Left colon (tissue), 2 donors: ENCODE measurements at regions not wholly inside any gene's neighbourhood (a gene's known extent, or its start where the extent isn't known, plus 50 kb on each side); places are given as distances from the start of the nearest gene placed in this dataset.

Experiments used
- ATAC-seq: fragments of 200-7000 bp; cut with Tn5 transposase; one replicate; pipeline ENCODE4 v1.9.1; 2020; ENCODE audit warnings: mild to moderate bottlenecking, moderate library complexity
- DNase-seq, 2 donors: peaks; one replicate each; pipeline ENCODE4 v3.0.0-alpha.2; 2020
- intact Hi-C, 2 donors: fragments of 100-400 bp; cut with DNase I in 1 of 2; cut with micrococcal nuclease in 1 of 2; formaldehyde crosslinking; loops; one replicate each; pipeline versions ENCODE4 v1.11.2 to v1.14.0; 2022; cut with DNase I, micrococcal nuclease
- donor health status: DM: no; HTN: no; CAD: no.
- donor health status: DM: yes; HTN: yes; CAD: no.

GRCh38 chr20:48171071-48171470 is 385.8 kb upstream of the SULF2 start:
- ATAC-seq (no peak), DNase-seq (no peak)
- intact Hi-C loops, result no loop called here

DNA sequence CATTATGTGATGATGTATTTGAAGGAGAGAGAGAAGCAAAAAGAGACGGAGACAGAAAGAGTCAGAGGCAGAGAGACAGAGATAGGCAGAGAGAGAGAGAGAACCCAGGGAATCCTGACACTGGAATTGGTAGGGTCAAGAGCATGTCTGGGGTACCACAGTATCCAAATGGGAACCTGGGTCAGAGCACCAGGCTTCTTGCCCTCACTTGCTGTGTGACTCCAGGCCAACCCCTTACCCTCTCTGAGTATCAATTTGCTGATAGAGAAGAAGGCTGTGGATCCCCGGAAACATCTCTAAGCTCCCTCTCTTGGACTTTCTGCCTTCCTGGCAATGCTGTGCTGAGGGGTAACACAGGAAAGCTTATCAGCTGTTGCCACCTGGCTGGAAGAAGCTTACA is 385.3 kb upstream of the SULF2 start:
- no peak for DNase-seq
- intact Hi-C loops, result no loop called here
- ATAC-seq, result no peak

DNA sequence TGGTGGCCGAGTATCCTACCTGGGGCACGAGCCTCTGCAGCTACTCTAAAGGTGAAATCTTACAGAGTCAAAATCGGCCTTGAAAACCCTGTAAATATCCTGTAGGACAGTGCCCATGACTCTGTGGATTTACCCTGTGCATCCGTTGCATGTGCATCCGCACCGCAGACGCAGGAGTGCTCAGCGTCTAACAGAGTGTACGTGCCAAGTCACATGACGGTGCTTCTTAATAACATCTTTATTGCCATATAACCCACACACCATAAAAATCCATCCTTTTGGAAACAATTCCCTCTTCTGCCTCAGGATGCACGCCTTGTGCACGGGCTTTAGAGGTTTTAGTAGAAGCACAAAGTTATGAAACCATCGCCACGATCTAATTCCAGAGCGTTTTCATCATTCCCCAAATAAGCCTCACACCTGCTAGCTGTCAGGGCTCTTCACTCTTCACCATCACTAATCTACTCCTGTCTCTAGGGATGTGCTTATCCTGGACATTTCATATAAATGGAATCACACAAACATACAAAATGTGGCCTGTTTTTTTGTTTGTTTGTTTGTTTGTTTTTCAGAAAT is 384.5 kb upstream of the SULF2 start:
- ATAC-seq, result peak; percentile 33

GRCh38 chr20:48166082-48166835 is 381.0 kb upstream of the SULF2 start:
- intact Hi-C loops, result no loop called here
- DNase-seq (no peak), ATAC-seq (no peak)

More for the DNA sequence above, 384.5 kb upstream of the SULF2 start:
- peak in 1 of 2 donors; percentile 20 for DNase-seq
- intact Hi-C loops, result no loop called here

- no peak for DNase-seq
- intact Hi-C loops, result no loop called here
- ATAC-seq, result no peak
Observed at GRCh38 chr20:48165401-48165685, 380.1 kb upstream of the SULF2 start.

- ATAC-seq, result no peak
- intact Hi-C loops, result no loop called here
- DNase-seq, result no peak
Observed at GRCh38 chr20:48164566-48165400, 379.5 kb upstream of the SULF2 start.

DNA sequence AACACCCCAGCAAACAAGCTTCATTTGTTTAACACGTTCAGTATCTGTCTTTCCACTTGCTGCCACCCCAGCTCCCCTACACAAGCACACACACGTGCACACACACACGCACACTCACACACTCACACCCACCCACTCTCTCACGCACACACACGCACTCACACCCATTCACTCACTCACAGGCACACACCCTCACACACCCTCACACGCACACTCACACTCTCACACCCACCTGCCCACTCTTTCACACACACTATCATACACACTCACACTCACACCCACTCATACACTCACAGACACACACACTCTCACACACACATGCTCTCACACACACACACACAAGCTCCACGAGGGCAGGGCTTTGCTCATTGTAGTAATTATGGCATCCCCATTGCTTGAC is 378.8 kb upstream of the SULF2 start:
- ATAC-seq, result no peak
- DNase-seq, result no peak
- intact Hi-C loops, result no loop called here

- ATAC-seq, result no peak
- no peak for DNase-seq
- intact Hi-C loops, result no loop called here
Observed at GRCh38 chr20:48163505-48163904, 378.2 kb upstream of the SULF2 start.

DNA sequence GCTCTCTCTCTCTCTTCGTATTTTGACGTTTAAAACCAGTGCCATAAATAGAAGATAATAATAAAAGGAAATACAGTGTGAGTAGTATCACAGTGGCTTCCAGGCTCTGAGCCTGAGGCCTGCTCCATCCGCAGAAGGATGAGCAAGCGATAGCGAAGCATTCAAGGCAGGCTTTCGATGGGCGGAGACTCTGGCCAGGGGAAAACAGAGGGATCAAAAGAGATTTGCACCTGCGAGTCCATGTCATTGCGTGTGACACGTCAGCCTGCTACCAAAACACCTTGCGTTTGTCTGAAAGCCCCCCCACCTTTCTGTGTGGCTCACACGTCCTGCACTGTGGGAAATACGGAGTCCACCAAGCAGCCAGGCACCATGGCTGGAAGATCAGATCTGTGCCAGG is 377.3 kb upstream of the SULF2 start:
- DNase-seq (no peak), ATAC-seq (no peak)
- intact Hi-C loops, result no loop called here

DNA sequence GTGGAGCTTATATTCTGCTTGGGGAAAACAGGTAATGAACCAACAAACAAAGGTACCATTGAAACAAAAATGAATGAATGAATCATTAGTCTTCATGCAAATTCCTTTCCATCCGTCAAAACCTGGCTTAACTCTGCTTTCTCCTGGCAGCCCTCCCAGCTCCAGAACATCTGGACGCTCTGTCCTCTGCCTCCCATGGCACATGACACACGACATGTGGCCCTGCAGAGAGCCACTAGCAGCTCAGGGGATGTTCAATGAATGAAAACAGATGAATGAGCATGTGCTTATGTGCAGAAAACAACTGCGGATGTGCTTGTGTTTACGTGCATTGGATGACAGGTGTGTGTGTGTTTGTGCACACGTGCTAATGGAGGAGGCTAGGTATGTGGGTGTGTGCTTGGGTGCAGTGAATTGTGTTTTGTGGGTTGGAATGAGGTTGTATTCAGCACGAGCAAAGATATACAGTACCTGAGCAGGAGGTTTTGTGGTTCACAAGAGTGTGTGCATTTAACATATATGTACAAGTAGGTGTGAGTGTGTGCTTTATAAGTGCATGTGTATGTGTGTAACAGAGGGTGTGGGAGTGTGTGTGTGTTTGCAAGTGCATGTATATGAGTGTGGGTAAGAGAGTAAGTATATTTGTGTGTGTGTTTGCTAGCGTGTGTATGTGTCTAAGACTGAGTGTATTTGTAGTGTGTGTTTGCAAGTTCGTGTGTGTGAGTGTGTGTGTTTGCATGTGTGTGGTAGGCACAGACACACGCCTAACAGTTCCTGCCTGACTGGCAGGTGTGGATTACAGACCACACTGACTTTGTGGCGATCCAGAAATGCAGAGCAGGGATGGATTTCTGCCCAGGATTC is 374.1 kb upstream of the SULF2 start:
- intact Hi-C loops, result no loop called here
- ATAC-seq, result no peak
- no peak for DNase-seq

DNA sequence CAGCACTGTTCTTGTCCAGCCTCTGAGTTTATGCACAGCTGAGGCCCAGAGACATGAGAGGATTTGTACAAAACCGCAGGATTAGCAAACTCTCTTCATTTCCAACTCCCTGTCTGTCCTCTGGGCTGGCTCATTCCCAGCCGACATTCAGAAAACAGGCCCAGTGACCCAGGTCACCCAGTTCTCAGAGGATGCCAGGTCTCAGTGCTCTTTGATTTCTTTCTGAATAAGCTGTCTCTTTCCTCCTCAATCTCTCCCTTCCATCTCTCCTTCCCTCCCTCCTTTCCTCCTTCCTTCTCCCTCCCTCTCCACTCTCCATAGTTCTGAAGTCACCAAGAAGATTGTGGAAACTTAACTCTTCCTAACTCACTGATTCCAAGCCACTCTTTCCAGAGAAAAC is 372.7 kb upstream of the SULF2 start:
- no peak for DNase-seq
- ATAC-seq, result no peak
- intact Hi-C loops, result no loop called here

- intact Hi-C loops, result no loop called here
- DNase-seq, result no peak
- ATAC-seq, result no peak
Observed at GRCh38 chr20:48156951-48157700, 371.8 kb upstream of the SULF2 start.

DNA sequence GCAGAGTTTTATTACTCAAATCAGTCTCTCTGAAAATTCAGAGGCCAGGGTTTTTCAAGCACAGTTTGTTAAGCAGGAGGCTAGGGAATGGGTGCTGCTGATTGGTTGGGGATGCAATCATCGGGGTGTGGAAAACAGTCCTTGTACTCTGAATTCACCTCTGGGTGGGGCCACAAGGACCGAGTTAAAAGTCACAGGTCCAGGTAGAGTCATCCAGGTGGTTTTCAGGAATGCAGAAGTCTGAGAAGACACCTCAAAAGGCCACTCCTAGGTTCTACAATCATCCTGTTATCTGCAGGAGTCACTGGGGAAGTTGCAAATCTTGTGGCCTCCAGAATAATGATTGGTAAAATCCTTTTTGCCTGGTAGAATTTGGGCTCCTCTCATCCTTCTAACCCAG is 371.2 kb upstream of the SULF2 start:
- intact Hi-C loops, result no loop called here
- ATAC-seq, result no peak

GRCh38 chr20:48155268-48155667 is 370.0 kb upstream of the SULF2 start:
- intact Hi-C loops, result no loop called here
- ATAC-seq (no peak), DNase-seq (no peak)

More for the DNA sequence above, 371.2 kb upstream of the SULF2 start:
- no peak for DNase-seq

DNA sequence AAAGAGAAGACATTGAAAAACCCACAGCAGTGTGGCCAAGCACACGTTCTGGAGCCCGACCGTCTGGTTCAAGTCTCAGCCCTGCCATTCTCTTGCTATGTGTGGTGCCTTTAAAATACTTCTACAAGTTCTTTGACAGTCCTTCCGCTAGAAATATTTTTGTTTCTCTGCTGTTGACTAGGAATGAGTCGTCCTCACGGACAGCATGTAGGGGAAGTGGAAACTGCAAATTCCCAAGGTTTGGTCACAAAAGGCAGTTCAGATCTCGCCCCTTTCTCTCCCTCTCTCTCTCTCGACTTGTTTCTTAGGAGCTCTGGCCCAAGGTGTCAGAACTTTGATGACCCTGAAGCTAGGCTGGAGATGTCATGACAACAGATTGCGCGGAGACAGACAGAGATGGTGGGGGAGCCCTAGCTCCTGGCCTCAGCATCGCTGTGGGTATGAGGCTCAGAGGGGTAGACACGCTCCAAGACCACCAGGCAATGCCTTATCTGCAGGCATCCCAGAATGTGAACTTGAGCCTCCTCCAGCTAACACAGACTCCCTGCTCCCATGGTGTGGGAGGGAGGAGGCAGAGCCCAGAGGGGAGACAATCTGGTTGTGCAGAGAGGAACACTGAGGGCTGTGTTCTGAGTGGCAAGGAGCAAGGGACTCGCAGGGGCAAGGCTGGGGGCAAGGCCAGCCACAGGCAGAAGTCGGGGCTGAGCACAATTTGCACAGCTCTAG is 368.9 kb upstream of the SULF2 start:
- ATAC-seq (no peak), DNase-seq (no peak)
- intact Hi-C loops, result no loop called here

GRCh38 chr20:48153523-48153922 is 368.2 kb upstream of the SULF2 start:
- DNase-seq (no peak), ATAC-seq (no peak)
- intact Hi-C loops, result no loop called here

DNA sequence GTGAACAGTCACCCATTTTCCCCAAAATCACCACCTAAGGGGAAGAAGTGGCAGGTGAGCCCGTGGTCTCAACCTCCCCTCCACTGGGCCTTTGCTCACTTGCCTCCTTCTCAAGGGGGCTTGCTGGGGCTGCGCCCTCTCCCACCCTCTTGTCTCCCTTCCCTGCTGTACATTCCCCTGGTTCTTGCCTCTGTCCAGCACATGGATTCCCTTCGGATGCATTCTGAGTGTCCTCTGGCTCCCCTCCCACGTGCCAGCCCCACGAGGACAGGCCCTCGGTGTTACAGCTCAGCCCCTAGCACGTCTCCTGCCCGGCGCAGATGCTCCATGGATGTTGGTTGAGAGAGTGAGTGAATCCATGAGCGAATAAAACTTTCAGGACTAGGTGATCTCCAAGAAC is 367.8 kb upstream of the SULF2 start:
- DNase-seq (no peak), ATAC-seq (no peak)
- intact Hi-C loops, result no loop called here

DNA sequence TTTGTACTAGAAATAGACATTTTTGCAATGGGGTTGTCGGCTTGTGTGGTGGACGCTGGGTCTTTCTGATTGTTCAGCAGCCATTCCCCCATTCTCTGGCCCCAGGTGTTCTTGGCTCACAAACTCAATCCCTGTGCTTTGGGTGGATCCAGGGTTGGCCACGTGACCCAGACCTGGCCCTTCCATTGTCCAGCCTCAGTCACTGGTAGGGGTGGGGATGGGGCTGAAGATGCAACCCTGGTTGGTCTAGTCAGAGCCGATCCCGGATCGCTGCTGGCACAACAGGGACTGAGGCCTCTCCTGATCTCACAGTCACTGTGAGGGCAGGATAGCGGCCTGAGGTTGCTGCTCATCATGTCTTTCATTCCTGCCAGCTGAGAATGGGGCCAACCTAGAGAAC is 365.3 kb upstream of the SULF2 start:
- peak in 1 of 2 donors; percentile 6 for DNase-seq
- no peak for ATAC-seq
- intact Hi-C loops, result no loop called here
